ENCODE measurements at regions not wholly inside any gene's neighbourhood (a gene's known extent, or its start where the extent isn't known, plus 50 kb on each side); places are given as distances from the start of the nearest gene placed in this dataset.

- ChIA-PET CTCF (no interaction called here), POLR2A (no interaction called here), RAD21 (ENCODE audit: low non-redundant PET in 1 of 2, low total read pairs in 2 of 2, uncharacterized antibody in 2 of 2, unreplicated experiment in 2 of 2) (no interaction called here)
- intact Hi-C loops (cut with micrococcal nuclease): no loop called here
- H3K79me2 ChIP-seq (ENCODE audit: insufficient read depth, low read length): no peaks in the 10 kb centered on the region
- no TSS peak for BruUV-seq (replicated peaks)
- H3K4me1 ChIP-seq (ENCODE audit: control insufficient read depth in 1 of 2, insufficient read depth in 2 of 2, low read length in 2 of 2): no peaks in the 10 kb centered on the region
- no peaks in the 10 kb centered on the region for H3K9me2 ChIP-seq (ENCODE audit: insufficient read depth)
- H3K4me3 ChIP-seq (replicated peaks in 1 of 2; ENCODE audit: low read depth in 1 of 2, low read length in 2 of 2): no peak overlapping the region
- no peak overlapping the region for H3K4me2 ChIP-seq (ENCODE audit: low read length)
- TF ChIP-seq ELF1 (IDR thresholded peaks at IDR 0.05; ENCODE audit: borderline replicate concordance, low read depth): no peak
- no peak for TF ChIP-seq REST (IDR thresholded peaks at IDR 0.05; ENCODE audit: low read depth)
- no peak for TF ChIP-seq JUND (IDR thresholded peaks at IDR 0.05)
- no peak for TF ChIP-seq ZBTB33 (IDR thresholded peaks at IDR 0.05; ENCODE audit: extremely low read depth, insufficient replicate concordance, low read length)
- no peak for TF ChIP-seq ZFX (IDR thresholded peaks at IDR 0.05)
- no peak for TF ChIP-seq YY1 (IDR thresholded peaks at IDR 0.05; ENCODE audit: extremely low read depth, insufficient replicate concordance, low read depth, low read length)
- no peak for TF ChIP-seq EZH2phosphoT487 (IDR thresholded peaks at IDR 0.05; ENCODE audit: borderline replicate concordance)
- TF ChIP-seq EGR1 (IDR thresholded peaks at IDR 0.05; ENCODE audit: low read depth): no peak
- TF ChIP-seq SIN3A (IDR thresholded peaks at IDR 0.05; ENCODE audit: low read depth): no peak
- TF ChIP-seq RAD21 (IDR thresholded peaks at IDR 0.05; ENCODE audit: low read depth): no peak
- TF ChIP-seq SP1 (IDR thresholded peaks at IDR 0.05; ENCODE audit: low read depth): no peak
- TF ChIP-seq POLR2A (IDR thresholded peaks at IDR 0.05; ENCODE audit: borderline replicate concordance, extremely low read depth, insufficient read depth, insufficient read length): no peak
- TF ChIP-seq ZNF274 (IDR thresholded peaks at IDR 0.05; ENCODE audit: low read depth, low read length): no peak
- no peak for TF ChIP-seq SRF (IDR thresholded peaks at IDR 0.05; ENCODE audit: low read depth)
- no peak for TF ChIP-seq EZH2 (IDR thresholded peaks at IDR 0.05)
- TF ChIP-seq MAX (IDR thresholded peaks at IDR 0.05): no peak
- TF ChIP-seq POLR2AphosphoS5 (IDR thresholded peaks at IDR 0.05; ENCODE audit: low read depth, low read length): no peak
- no peak for TF ChIP-seq ATF3 (IDR thresholded peaks at IDR 0.05)
- no peak for TF ChIP-seq TCF7L2 (IDR thresholded peaks at IDR 0.05; ENCODE audit: borderline replicate concordance, extremely low read depth, insufficient read depth, insufficient read length)
- H3K36me3 ChIP-seq (ENCODE audit: control insufficient read depth in 1 of 2, insufficient read depth in 2 of 2, low read length in 2 of 2): no peaks in the 10 kb centered on the region
- H4K20me1 ChIP-seq (ENCODE audit: insufficient read depth): no peaks in the 10 kb centered on the region
- H3K27me3 ChIP-seq (ENCODE audit: insufficient read depth, low read length): no peaks in the 10 kb centered on the region
- H3K27ac ChIP-seq (ENCODE audit: low read depth, low read length): no peak overlapping the region
- ATAC-seq (peak; percentile 55; the same call in 1 of the 2 replicates), DNase-seq (ENCODE audit: low read depth, low spot score) (no peak)
- H3K9me3 ChIP-seq (ENCODE audit: control insufficient read depth in 1 of 2, insufficient read depth in 1 of 2, low read depth in 1 of 2, low read length in 2 of 2): no peaks in the 10 kb centered on the region
- H2AFZ ChIP-seq (ENCODE audit: low read depth, low read length, poor library complexity, severe bottlenecking): no peak overlapping the region
- no peak overlapping the region for H3K9ac ChIP-seq (ENCODE audit: low read length)
These were observed 164.8 kb upstream of the EMCN start for GRCh38 chr4:100682477-100683218.
